ENCODE measurements at regions not wholly inside any gene's neighbourhood (a gene's known extent, or its start where the extent isn't known, plus 50 kb on each side); places are given as distances from the start of the nearest gene placed in this dataset.

- Histone ChIP-seq H3K27ac (replicated peaks; ENCODE audit: low read length) (no peak overlapping the region), H3K4me3 (ENCODE audit: low read length in 2 of 2) (no peak overlapping the region), H3K4ac (ENCODE audit: low read length) (no peak overlapping the region), H2BK15ac (ENCODE audit: low read length) (no peak overlapping the region), H2AK5ac (ENCODE audit: low read depth, low read length) (no peak overlapping the region), H3K9me3 (replicated peaks in 1 of 2; ENCODE audit: control insufficient read depth in 2 of 2, insufficient read depth in 1 of 2, low read depth in 1 of 2, low read length in 2 of 2) (no peaks in the 10 kb centered on the region), H2BK12ac (ENCODE audit: low read length) (no peak overlapping the region), H3K4me2 (ENCODE audit: insufficient read depth, low read length, poor library complexity, severe bottlenecking) (no peak overlapping the region), H3K27me3 (ENCODE audit: control insufficient read depth in 3 of 3, insufficient read depth in 3 of 3, low read depth in 1 of 3, low read length in 3 of 3) (peaks cover 0 to 14% (median 14%) of the 10 kb centered on the region in 3 experiments), H3K79me1 (ENCODE audit: low read depth, low read length) (no peaks in the 10 kb centered on the region), H2BK120ac (ENCODE audit: low read depth, low read length) (no peak overlapping the region), H3K4me1 (ENCODE audit: control insufficient read depth in 2 of 2, insufficient read depth in 1 of 2, low read depth in 1 of 2, low read length in 2 of 2) (peaks cover 18 to 28% of the 10 kb centered on the region in 2 donors), H4K8ac (ENCODE audit: low read depth, low read length) (no peak overlapping the region), H2AFZ (ENCODE audit: low read length) (no peak overlapping the region), H3K14ac (ENCODE audit: low read length) (no peak overlapping the region), H3K36me3 (replicated peaks in 1 of 2; ENCODE audit: control insufficient read depth in 2 of 2, insufficient read depth in 2 of 2, low read length in 2 of 2) (no peaks in the 10 kb centered on the region), H3K9ac (ENCODE audit: low read depth, low read length, poor library complexity) (no peak overlapping the region), H3K23ac (ENCODE audit: low read depth, low read length, poor library complexity) (no peak overlapping the region), H3K18ac (ENCODE audit: low read length) (no peak overlapping the region), H2BK5ac (ENCODE audit: low read length) (no peak overlapping the region), H4K91ac (ENCODE audit: low read depth, low read length, poor library complexity) (no peak overlapping the region)
- WGBS, 2 donors (ENCODE audit: extremely low coverage in 2 of 2, insufficient read length in 2 of 2, insufficient replicate concordance in 1 of 2): no CpG with 5 or more reads among the region's 3 CpGs
- DNase-seq (ENCODE audit: low spot score): no peak
Observed at GRCh38 chr16:50470687-50471086, 77.5 kb upstream of the NKD1 start.

DNA sequence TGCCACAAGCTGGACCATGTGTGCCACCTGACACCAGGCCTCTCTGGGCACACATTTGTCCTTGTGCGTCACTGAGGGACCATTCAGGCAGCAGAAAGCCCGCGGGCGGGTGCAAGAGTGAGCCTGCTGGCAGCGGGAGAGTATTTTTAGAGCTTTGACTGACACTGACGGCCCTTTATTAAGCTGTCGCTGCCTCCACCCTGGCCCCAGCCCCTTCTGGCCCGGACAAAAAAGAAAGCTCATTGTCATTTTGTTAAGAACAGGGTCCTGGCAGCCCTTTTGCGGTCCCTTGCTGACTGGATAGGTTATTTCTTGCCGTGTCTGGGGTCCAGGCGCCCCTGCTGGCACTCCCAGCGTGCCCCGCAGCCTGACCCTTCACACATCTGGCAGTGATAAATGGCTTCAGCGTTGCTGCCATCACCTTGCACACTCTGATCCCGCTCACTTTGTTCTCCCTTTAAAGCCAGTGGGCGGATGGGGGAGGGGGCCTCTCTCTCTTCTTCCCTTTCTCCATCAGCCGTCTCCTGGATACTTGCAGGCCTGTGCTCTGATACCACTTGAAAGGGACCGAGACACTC, 78.4 kb upstream of the NKD1 start:
- WGBS, 2 donors (ENCODE audit: extremely low coverage in 2 of 2, insufficient read length in 2 of 2, insufficient replicate concordance in 1 of 2): no CpG with 5 or more reads among the region's 18 CpGs
- Histone ChIP-seq H3K4me3 (ENCODE audit: low read length in 2 of 2) (peak overlapping the region in 1 of 2 donors; percentile 2), H2BK12ac (ENCODE audit: low read length) (peak overlapping the region; percentile 85), H2AFZ (ENCODE audit: low read length) (peak overlapping the region; percentile 71), H3K36me3 (replicated peaks in 1 of 2; ENCODE audit: control insufficient read depth in 2 of 2, insufficient read depth in 2 of 2, low read length in 2 of 2) (no peaks in the 10 kb centered on the region), H3K27me3 (ENCODE audit: control insufficient read depth in 3 of 3, insufficient read depth in 3 of 3, low read depth in 1 of 3, low read length in 3 of 3) (peaks cover 0 to 22% (median 16%) of the 10 kb centered on the region in 3 experiments), H3K23ac (ENCODE audit: low read depth, low read length, poor library complexity) (no peak overlapping the region), H2BK120ac (ENCODE audit: low read depth, low read length) (no peak overlapping the region), H3K4ac (ENCODE audit: low read length) (no peak overlapping the region), H3K79me1 (ENCODE audit: low read depth, low read length) (no peaks in the 10 kb centered on the region), H3K4me2 (ENCODE audit: insufficient read depth, low read length, poor library complexity, severe bottlenecking) (no peak overlapping the region), H4K8ac (ENCODE audit: low read depth, low read length) (no peak overlapping the region), H3K4me1 (ENCODE audit: control insufficient read depth in 2 of 2, insufficient read depth in 1 of 2, low read depth in 1 of 2, low read length in 2 of 2) (peaks cover 18 to 28% of the 10 kb centered on the region in 2 donors), H3K9ac (ENCODE audit: low read depth, low read length, poor library complexity) (no peak overlapping the region), H2AK5ac (ENCODE audit: low read depth, low read length) (peak overlapping the region; percentile 96), H4K91ac (ENCODE audit: low read depth, low read length, poor library complexity) (no peak overlapping the region), H2BK15ac (ENCODE audit: low read length) (peak overlapping the region; percentile 65), H3K18ac (ENCODE audit: low read length) (peak overlapping the region; percentile 84), H3K27ac (replicated peaks; ENCODE audit: low read length) (no peak overlapping the region), H3K9me3 (replicated peaks in 1 of 2; ENCODE audit: control insufficient read depth in 2 of 2, insufficient read depth in 1 of 2, low read depth in 1 of 2, low read length in 2 of 2) (no peaks in the 10 kb centered on the region), H2BK5ac (ENCODE audit: low read length) (no peak overlapping the region), H3K14ac (ENCODE audit: low read length) (no peak overlapping the region)
- no peak for DNase-seq (ENCODE audit: low spot score)

DNA sequence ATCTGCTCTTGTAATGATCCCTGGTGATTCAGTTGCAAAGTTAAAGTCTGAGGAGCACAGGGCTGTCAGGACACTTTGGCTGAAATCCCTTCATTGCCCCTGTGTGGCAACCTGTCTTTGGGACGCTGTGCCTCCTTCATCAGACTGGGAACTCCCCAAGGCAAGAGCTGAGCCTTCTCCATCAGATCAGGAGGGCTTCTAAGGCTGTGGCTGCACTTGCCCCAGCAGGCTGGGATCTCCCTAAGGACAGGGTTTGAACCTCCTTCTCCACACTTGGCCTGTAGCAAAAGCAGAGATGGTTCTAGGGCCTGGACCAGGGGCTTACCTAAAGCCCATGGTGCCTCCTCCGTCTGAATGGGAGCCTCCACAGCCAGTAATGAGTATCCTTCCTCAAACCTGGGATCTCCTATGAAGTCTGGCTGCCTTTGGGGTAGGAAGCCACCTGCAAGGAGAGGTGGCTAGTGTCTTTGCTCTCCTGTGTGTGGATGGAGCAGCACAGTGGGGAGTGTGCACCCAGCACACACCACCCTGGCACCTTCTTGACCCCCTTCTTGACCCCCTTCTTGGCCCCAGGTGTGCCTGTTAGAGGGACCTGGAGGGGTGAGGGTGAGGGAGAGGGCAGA, 79.0 kb upstream of the NKD1 start:
- Histone ChIP-seq H3K14ac (ENCODE audit: low read length) (peak overlapping the region; percentile 9), H2BK12ac (ENCODE audit: low read length) (peak overlapping the region; percentile 85), H2AFZ (ENCODE audit: low read length) (peak overlapping the region; percentile 71), H3K23ac (ENCODE audit: low read depth, low read length, poor library complexity) (no peak overlapping the region), H3K4me2 (ENCODE audit: insufficient read depth, low read length, poor library complexity, severe bottlenecking) (no peak overlapping the region), H3K27me3 (ENCODE audit: control insufficient read depth in 3 of 3, insufficient read depth in 3 of 3, low read depth in 1 of 3, low read length in 3 of 3) (peaks cover 0 to 26% (median 16%) of the 10 kb centered on the region in 3 experiments), H3K79me1 (ENCODE audit: low read depth, low read length) (no peaks in the 10 kb centered on the region), H3K4ac (ENCODE audit: low read length) (no peak overlapping the region), H3K36me3 (replicated peaks in 1 of 2; ENCODE audit: control insufficient read depth in 2 of 2, insufficient read depth in 2 of 2, low read length in 2 of 2) (no peaks in the 10 kb centered on the region), H2BK120ac (ENCODE audit: low read depth, low read length) (peak overlapping the region; percentile 13), H3K9me3 (replicated peaks in 1 of 2; ENCODE audit: control insufficient read depth in 2 of 2, insufficient read depth in 1 of 2, low read depth in 1 of 2, low read length in 2 of 2) (no peaks in the 10 kb centered on the region), H3K9ac (ENCODE audit: low read depth, low read length, poor library complexity) (no peak overlapping the region), H4K91ac (ENCODE audit: low read depth, low read length, poor library complexity) (no peak overlapping the region), H3K4me3 (ENCODE audit: low read length in 2 of 2) (no peak overlapping the region), H4K8ac (ENCODE audit: low read depth, low read length) (no peak overlapping the region), H3K27ac (replicated peaks; ENCODE audit: low read length) (no peak overlapping the region), H2BK15ac (ENCODE audit: low read length) (peak overlapping the region; percentile 65), H2AK5ac (ENCODE audit: low read depth, low read length) (peak overlapping the region; percentile 96), H2BK5ac (ENCODE audit: low read length) (no peak overlapping the region), H3K18ac (ENCODE audit: low read length) (peak overlapping the region; percentile 84), H3K4me1 (ENCODE audit: control insufficient read depth in 2 of 2, insufficient read depth in 1 of 2, low read depth in 1 of 2, low read length in 2 of 2) (peaks cover 18 to 28% of the 10 kb centered on the region in 2 donors)
- DNase-seq (ENCODE audit: low spot score): no peak
- WGBS, 2 donors (ENCODE audit: extremely low coverage in 2 of 2, insufficient read length in 2 of 2, insufficient replicate concordance in 1 of 2): no CpG with 5 or more reads among the region's 2 CpGs

DNA sequence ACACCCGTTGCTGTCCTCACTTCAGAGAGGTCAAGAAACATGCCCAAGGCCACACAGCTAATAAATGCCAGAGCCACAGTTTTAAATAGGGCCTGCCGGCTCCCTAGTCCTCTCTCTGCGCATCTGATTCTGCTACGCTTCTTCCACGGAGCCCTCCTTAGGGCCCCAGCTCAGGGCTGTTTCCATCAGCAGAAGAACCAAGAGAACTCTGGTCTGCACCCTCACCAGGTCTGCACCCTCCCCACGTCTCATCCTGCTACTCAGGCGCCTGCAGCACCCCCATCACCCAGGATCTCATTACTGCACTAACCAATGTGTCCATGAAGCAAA, 79.5 kb upstream of the NKD1 start:
- H2BK15ac ChIP-seq (ENCODE audit: low read length): peak overlapping the region; percentile 1
- peaks cover 16 to 29% of the 10 kb centered on the region in 2 donors for H3K4me1 ChIP-seq (ENCODE audit: control insufficient read depth in 2 of 2, insufficient read depth in 1 of 2, low read depth in 1 of 2, low read length in 2 of 2)
- H3K27me3 ChIP-seq (ENCODE audit: control insufficient read depth in 3 of 3, insufficient read depth in 3 of 3, low read depth in 1 of 3, low read length in 3 of 3): peaks cover 0 to 26% (median 16%) of the 10 kb centered on the region in 3 experiments
- peak overlapping the region; percentile 56 for H3K4me2 ChIP-seq (ENCODE audit: insufficient read depth, low read length, poor library complexity, severe bottlenecking)
- H3K4me3 ChIP-seq (ENCODE audit: low read length in 2 of 2): no peak overlapping the region
- DNase-seq (ENCODE audit: low spot score): no peak
- peak overlapping the region; percentile 78 for H2AFZ ChIP-seq (ENCODE audit: low read length)
- no peak overlapping the region for H3K9ac ChIP-seq (ENCODE audit: low read depth, low read length, poor library complexity)
- H3K14ac ChIP-seq (ENCODE audit: low read length): no peak overlapping the region
- no peaks in the 10 kb centered on the region for H3K79me1 ChIP-seq (ENCODE audit: low read depth, low read length)
- H2BK5ac ChIP-seq (ENCODE audit: low read length): no peak overlapping the region
- H2AK5ac ChIP-seq (ENCODE audit: low read depth, low read length): peak overlapping the region; percentile 10
- H3K36me3 ChIP-seq (replicated peaks in 1 of 2; ENCODE audit: control insufficient read depth in 2 of 2, insufficient read depth in 2 of 2, low read length in 2 of 2): no peaks in the 10 kb centered on the region
- H3K9me3 ChIP-seq (replicated peaks in 1 of 2; ENCODE audit: control insufficient read depth in 2 of 2, insufficient read depth in 1 of 2, low read depth in 1 of 2, low read length in 2 of 2): no peaks in the 10 kb centered on the region
- H4K8ac ChIP-seq (ENCODE audit: low read depth, low read length): no peak overlapping the region
- no peak overlapping the region for H2BK12ac ChIP-seq (ENCODE audit: low read length)
- peak overlapping the region; percentile 83 for H3K18ac ChIP-seq (ENCODE audit: low read length)
- WGBS, 2 donors (ENCODE audit: extremely low coverage in 2 of 2, insufficient read length in 2 of 2, insufficient replicate concordance in 1 of 2): no CpG with 5 or more reads among the region's 7 CpGs
- no peak overlapping the region for H3K27ac ChIP-seq (replicated peaks; ENCODE audit: low read length)
- H3K4ac ChIP-seq (ENCODE audit: low read length): no peak overlapping the region
- no peak overlapping the region for H4K91ac ChIP-seq (ENCODE audit: low read depth, low read length, poor library complexity)
- H2BK120ac ChIP-seq (ENCODE audit: low read depth, low read length): no peak overlapping the region
- H3K23ac ChIP-seq (ENCODE audit: low read depth, low read length, poor library complexity): no peak overlapping the region
